Endothelial cell of umbilical vein (primary cell): ENCODE measurements at regions not wholly inside any gene's neighbourhood (a gene's known extent, or its start where the extent isn't known, plus 50 kb on each side); places are given as distances from the start of the nearest gene placed in this dataset.

Experiments used
- BruUV-seq: library from RNA; stranded (reverse); fragments of 400-500 nt; replicated peaks from 2 replicates; lab custom pipeline; 2021; lab: Mats Ljungman, UMichigan
- CTCF ChIA-PET: fragments of 300-600, 350-600 bp; sonication (Branson Sonifier 250); formaldehyde crosslinking; loops from one replicate; lab custom pipeline; 2021; ENCODE audit warnings: antibody characterized with exemption, inconsistent platforms; lab: Charles Lee
- POLR2A ChIA-PET: fragments of 300-600, 350-600 bp; sonication (Branson Sonifier 250); formaldehyde crosslinking; loops from one replicate; lab custom pipeline; 2021; ENCODE audit warnings: antibody characterized with exemption, inconsistent platforms; lab: Charles Lee
- DNase-seq: peaks from one replicate; pipeline ENCODE4 v3.0.0-alpha.2; 2011; ENCODE audit warnings: low read depth, low spot score
- FAIRE-seq: peaks from 2 replicates; lab custom pipeline; 2011; peaks lifted over from hg19 to GRCh38; lab: Jason Lieb, UNC
- H2AFZ ChIP-seq: 2 replicates; pipeline ENCODE4 v1.6.0; 2012; ENCODE audit warnings: low read depth, low read length, control low read depth, inconsistent platforms
- H3K27ac ChIP-seq: 2 replicates; pipeline ENCODE4 v1.5.1; 2011; ENCODE audit warnings: low read depth, mild to moderate bottlenecking, control low read depth, low read length, moderate library complexity; ENCODE audit not compliant: insufficient read depth
- H3K27me3 ChIP-seq, 2 experiments: 2 replicates each; pipeline versions ENCODE4 v1.6.0 to v1.6.1; 2011; ENCODE audit warnings: low read length in 2 of 2, mixed read lengths in 1 of 2; ENCODE audit not compliant: control insufficient read depth in 2 of 2, insufficient read depth in 2 of 2
- H3K36me3 ChIP-seq, 2 experiments: 2 replicates in 1 of 2; 3 replicates in 1 of 2; pipeline ENCODE4 v1.5.1; 2011; ENCODE audit warnings: low read length in 2 of 2, mild to moderate bottlenecking in 1 of 2, moderate library complexity in 1 of 2; ENCODE audit not compliant: control insufficient read depth in 2 of 2, insufficient read depth in 2 of 2; ENCODE audit errors: extremely low read depth in 1 of 2
- H3K4me1 ChIP-seq: 3 replicates; pipeline ENCODE4 v1.5.1; 2011; ENCODE audit warnings: mild to moderate bottlenecking, low read length; ENCODE audit not compliant: control insufficient read depth, insufficient read depth; ENCODE audit errors: extremely low read depth
- H3K4me2 ChIP-seq: 2 replicates; pipeline ENCODE4 v1.6.1; 2011; ENCODE audit warnings: low read length, control low read depth, mixed read lengths; ENCODE audit not compliant: insufficient read depth
- H3K4me3 ChIP-seq, 3 experiments: fragments of 200-600 bp in 1 of 3; sonication (generic), shearing (Covaris generic) in 1 of 3; replicated peaks in 1 of 3; 2 replicates each; pipeline ENCODE4 v1.5.1; 2011 to 2016; ENCODE audit warnings: control low read depth in 3 of 3, low read length in 3 of 3, mild to moderate bottlenecking in 2 of 3, inconsistent platforms in 1 of 3, low read depth in 1 of 3, moderate library complexity in 1 of 3; ENCODE audit not compliant: insufficient read depth in 1 of 3
- H3K79me2 ChIP-seq: 2 replicates; pipeline ENCODE4 v1.6.0; 2012; ENCODE audit warnings: low read length, inconsistent platforms; ENCODE audit not compliant: control insufficient read depth, insufficient read depth
- H3K9ac ChIP-seq: replicated peaks from 2 replicates; pipeline ENCODE3; 2011; ENCODE audit warnings: low read length, control low read depth; ENCODE audit not compliant: insufficient read depth; ENCODE audit errors: extremely low read depth
- H3K9me1 ChIP-seq: replicated peaks from 3 replicates; pipeline ENCODE4 v1.6.0; 2011; ENCODE audit warnings: mild to moderate bottlenecking, low read length; ENCODE audit not compliant: control insufficient read depth, insufficient read depth; ENCODE audit errors: extremely low read depth
- H3K9me3 ChIP-seq: replicated peaks from 2 replicates; pipeline ENCODE4 v1.5.1; 2012; ENCODE audit warnings: low read length, inconsistent platforms; ENCODE audit not compliant: control insufficient read depth, insufficient read depth
- H4K20me1 ChIP-seq: replicated peaks from 2 replicates; pipeline ENCODE3; 2011; ENCODE audit warnings: mild to moderate bottlenecking, low read length; ENCODE audit not compliant: control insufficient read depth, insufficient read depth; ENCODE audit errors: extremely low read depth
- CTCF ChIP-seq, 2 donors: IDR thresholded peaks; 1 replicate in 1 of 2; 2 replicates in 1 of 2; pipeline ENCODE4 v1.5.1; 2011; ENCODE audit warnings: low read length in 2 of 2, mild to moderate bottlenecking in 2 of 2, moderate library complexity in 2 of 2, control low read depth in 1 of 2, inconsistent platforms in 1 of 2, low read depth in 1 of 2; ENCODE audit not compliant: insufficient read depth in 1 of 2; ENCODE audit errors: extremely low read depth in 1 of 2
- EZH2 ChIP-seq: IDR thresholded peaks from 2 replicates; pipeline ENCODE4 v1.6.1; 2012; ENCODE audit warnings: borderline replicate concordance, low read depth, mild to moderate bottlenecking, moderate library complexity, low read length, inconsistent platforms; ENCODE audit not compliant: severe bottlenecking
- GATA2 ChIP-seq: IDR thresholded peaks from 2 replicates; pipeline ENCODE4 v1.7.0; 2011; ENCODE audit warnings: low read depth, mild to moderate bottlenecking, moderate library complexity, mixed read lengths, low read length; ENCODE audit not compliant: insufficient read length, insufficient read depth
- JUN ChIP-seq: IDR thresholded peaks from 2 replicates; pipeline ENCODE4 v1.6.1; 2011; ENCODE audit warnings: borderline replicate concordance, low read depth; ENCODE audit not compliant: insufficient read length, insufficient read depth
- POLR2AphosphoS5 ChIP-seq: IDR thresholded peaks from 2 replicates; pipeline ENCODE4 v1.6.1; 2012; ENCODE audit warnings: low read depth, mild to moderate bottlenecking, control low read depth, low read length, moderate library complexity; ENCODE audit not compliant: insufficient read depth
- dilution Hi-C: fragments of 300-500 bp; cut with MboI; formaldehyde crosslinking; loops from one replicate; pipeline ENCODE4 v1.15.0; 2019; ENCODE audit warnings: low sequenced_read_pairs; ENCODE audit not compliant: extremely low pct_ligation_motif_present
- intact Hi-C: fragments of 100-400 bp; cut with micrococcal nuclease; formaldehyde crosslinking; loops from one replicate; pipeline ENCODE4 v1.10.0; 2022
- TF ChIP-seq, protein P1 (sequence below): IDR thresholded peaks from 2 replicates; pipeline ENCODE4 v1.6.1; 2011; ENCODE audit not compliant: insufficient read depth, insufficient read length

- no peak overlapping the region for H3K4me2 ChIP-seq
- no peak overlapping the region for H2AFZ ChIP-seq
- ChIA-PET CTCF (no interaction called here), POLR2A (no interaction called here)
- BruUV-seq = no TSS peak
- no peak overlapping the region for H3K27ac ChIP-seq
- no peak for TF ChIP-seq GATA2
- no peak for TF ChIP-seq CTCF (IDR thresholded peaks at IDR 0.05; ENCODE audit: extremely low read depth in 1 of 2, insufficient read depth in 1 of 2, low read depth in 1 of 2, low read length in 2 of 2)
- TF ChIP-seq EZH2 = no peak
- TF ChIP-seq JUN = no peak
- TF ChIP-seq, protein P1, sequence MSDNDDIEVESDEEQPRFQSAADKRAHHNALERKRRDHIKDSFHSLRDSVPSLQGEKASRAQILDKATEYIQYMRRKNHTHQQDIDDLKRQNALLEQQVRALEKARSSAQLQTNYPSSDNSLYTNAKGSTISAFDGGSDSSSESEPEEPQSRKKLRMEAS = no peak
- no peak for TF ChIP-seq POLR2AphosphoS5
- no peaks in the 10 kb centered on the region for H3K9me3 ChIP-seq
- no peaks in the 10 kb centered on the region for H3K79me2 ChIP-seq
- FAIRE-seq (no peak), DNase-seq (no peak)
- peaks cover 0 to 3% of the 10 kb centered on the region in 2 experiments for H3K27me3 ChIP-seq
- H3K36me3 ChIP-seq = no peaks in the 10 kb centered on the region
- H4K20me1 ChIP-seq = no peaks in the 10 kb centered on the region
- H3K9me1 ChIP-seq = no peaks in the 10 kb centered on the region
- no peak overlapping the region for H3K9ac ChIP-seq
- no peaks in the 10 kb centered on the region for H3K4me1 ChIP-seq
- intact Hi-C loops (no loop called here), dilution Hi-C loops (no loop called here)
- no peak overlapping the region for H3K4me3 ChIP-seq
Observed at GRCh38 chr1:87462894-87463293, 134.2 kb downstream of the LMO4 start.
